Peyer's patch (tissue), 4 donors: ENCODE measurements at regions not wholly inside any gene's neighbourhood (a gene's known extent, or its start where the extent isn't known, plus 50 kb on each side); places are given as distances from the start of the nearest gene placed in this dataset.

Experiments
- POLR2A ChIP-seq, 2 donors: fragments of 450-650 bp; IDR thresholded peaks; one replicate each; pipeline ENCODE4 v1.5.1; 2017; ENCODE audit warnings: antibody characterized with exemption in 2 of 2, mild to moderate bottlenecking in 2 of 2, moderate library complexity in 2 of 2
- TF ChIP-seq, protein P1 (sequence below), 6 experiments: fragments of 450-650 bp in 4 of 6; fragments of 200-600 bp in 2 of 6; sonication (generic) in 1 of 6; IDR thresholded peaks; one replicate each; pipeline ENCODE4 v1.5.1; 2017 to 2019; ENCODE audit warnings: antibody characterized with exemption in 6 of 6, mild to moderate bottlenecking in 3 of 6, moderate library complexity in 1 of 6

DNA sequence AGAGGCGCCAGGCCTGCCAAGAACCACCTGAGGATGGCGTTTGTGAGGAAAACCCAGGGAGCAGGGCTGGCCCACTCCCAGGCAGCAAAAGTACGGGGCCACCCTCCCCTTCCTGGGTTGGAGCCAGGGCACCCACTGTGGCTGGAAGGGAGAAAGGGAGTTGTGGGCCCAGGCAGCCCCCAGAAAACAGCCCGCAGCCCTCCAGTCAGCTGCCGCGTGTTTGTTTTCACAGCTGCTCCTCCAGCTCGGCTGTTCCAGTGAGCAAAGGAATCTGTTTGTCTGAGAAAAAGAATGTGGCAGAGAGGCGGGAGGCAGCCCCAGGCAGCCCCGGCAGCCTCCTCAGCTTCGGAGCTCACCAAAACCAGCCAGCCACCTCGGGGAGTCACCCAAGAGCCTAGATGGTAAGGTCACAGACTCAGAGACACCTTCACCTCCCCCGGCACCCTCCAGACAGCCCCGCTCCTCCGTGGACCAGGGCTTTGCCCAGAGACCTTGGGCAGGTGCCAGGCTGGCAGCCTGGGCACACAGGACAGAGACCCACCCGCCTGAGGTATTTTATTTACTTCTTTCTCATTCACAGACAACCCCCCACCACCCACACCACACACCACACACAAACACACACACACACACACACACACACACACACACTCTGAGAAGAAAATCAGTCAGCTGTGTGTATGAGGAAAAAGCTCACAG is 338.1 kb downstream of the BCOR start:
- TF ChIP-seq, protein P1, sequence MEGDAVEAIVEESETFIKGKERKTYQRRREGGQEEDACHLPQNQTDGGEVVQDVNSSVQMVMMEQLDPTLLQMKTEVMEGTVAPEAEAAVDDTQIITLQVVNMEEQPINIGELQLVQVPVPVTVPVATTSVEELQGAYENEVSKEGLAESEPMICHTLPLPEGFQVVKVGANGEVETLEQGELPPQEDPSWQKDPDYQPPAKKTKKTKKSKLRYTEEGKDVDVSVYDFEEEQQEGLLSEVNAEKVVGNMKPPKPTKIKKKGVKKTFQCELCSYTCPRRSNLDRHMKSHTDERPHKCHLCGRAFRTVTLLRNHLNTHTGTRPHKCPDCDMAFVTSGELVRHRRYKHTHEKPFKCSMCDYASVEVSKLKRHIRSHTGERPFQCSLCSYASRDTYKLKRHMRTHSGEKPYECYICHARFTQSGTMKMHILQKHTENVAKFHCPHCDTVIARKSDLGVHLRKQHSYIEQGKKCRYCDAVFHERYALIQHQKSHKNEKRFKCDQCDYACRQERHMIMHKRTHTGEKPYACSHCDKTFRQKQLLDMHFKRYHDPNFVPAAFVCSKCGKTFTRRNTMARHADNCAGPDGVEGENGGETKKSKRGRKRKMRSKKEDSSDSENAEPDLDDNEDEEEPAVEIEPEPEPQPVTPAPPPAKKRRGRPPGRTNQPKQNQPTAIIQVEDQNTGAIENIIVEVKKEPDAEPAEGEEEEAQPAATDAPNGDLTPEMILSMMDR (IDR thresholded peaks at IDR 0.05), result no peak
- TF ChIP-seq POLR2A (IDR thresholded peaks at IDR 0.05), result no peak
